Cardiac fibroblast (primary cell): ENCODE measurements at regions not wholly inside any gene's neighbourhood (a gene's known extent, or its start where the extent isn't known, plus 50 kb on each side); places are given as distances from the start of the nearest gene placed in this dataset.

Experiments used
- DNase-seq, 2 donors: peaks; one replicate each; pipeline versions ENCODE4 v3.0.0 to v3.0.0-alpha.2; 2010; ENCODE audit warnings: low read depth in 2 of 2
- H3K4me3 ChIP-seq, 2 donors: replicated peaks in 1 of 2; 1 replicate in 1 of 2; 2 replicates in 1 of 2; pipeline ENCODE4 v1.5.1; 2011; ENCODE audit warnings: low read depth in 2 of 2, low read length in 2 of 2, mild to moderate bottlenecking in 2 of 2, moderate library complexity in 1 of 2
- CTCF ChIP-seq: IDR thresholded peaks from one replicate; pipeline ENCODE4 v1.5.1; 2011; ENCODE audit warnings: low read depth, mild to moderate bottlenecking, low read length, inconsistent platforms

- DNase-seq: peak in 1 of 2 donors; percentile 68
- no peak for TF ChIP-seq CTCF
- H3K4me3 ChIP-seq: no peak overlapping the region
Measured at GRCh38 chr6:12590901-12591300, 125.7 kb upstream of the PHACTR1 start.

- peak in 1 of 2 donors; percentile 76 for DNase-seq
- TF ChIP-seq CTCF: no peak
- no peak overlapping the region for H3K4me3 ChIP-seq
Measured at GRCh38 chr6:12592634-12593033, 123.9 kb upstream of the PHACTR1 start.

DNA sequence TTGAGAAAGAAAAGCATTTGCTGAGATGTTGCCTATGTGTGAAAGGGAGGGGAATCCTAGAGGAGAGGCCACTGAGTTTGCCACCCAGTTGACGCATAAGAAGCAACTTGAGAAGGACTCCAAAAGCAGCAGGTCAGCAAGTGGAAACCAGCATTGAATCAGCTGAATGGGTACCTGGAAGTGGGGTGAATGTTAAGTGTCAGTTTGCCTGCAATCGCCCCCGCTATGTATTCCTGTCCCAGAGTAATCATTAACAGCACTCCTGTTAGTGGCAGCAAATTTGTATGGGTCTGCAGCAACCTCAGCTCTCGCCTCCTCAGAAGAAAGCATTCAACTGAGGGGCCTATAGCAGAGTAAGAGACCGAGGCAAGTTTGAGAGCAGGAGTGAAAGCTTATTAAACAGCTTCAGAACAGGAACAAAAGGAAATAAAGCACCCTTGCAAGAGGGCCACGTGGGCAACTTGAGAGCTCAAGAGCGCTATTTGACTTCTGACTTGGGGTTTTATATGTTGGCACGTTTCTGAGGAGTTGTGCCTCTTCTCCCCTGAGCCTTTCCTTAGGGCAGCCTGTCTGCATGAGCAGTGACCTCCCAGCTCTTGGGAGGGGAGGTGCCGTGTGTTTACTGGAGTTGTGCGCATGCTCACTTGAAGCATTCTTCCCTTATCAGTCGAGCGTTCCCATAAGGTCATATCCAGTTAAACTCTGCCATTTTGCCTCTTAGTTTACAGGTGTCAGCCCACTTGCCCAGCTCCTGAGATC is 122.6 kb upstream of the PHACTR1 start:
- DNase-seq: no peak
- H3K4me3 ChIP-seq: no peak overlapping the region
- TF ChIP-seq CTCF: no peak

- DNase-seq: no peak
- no peak for TF ChIP-seq CTCF
- H3K4me3 ChIP-seq: no peak overlapping the region
Measured at GRCh38 chr6:12594530-12594893, 122.1 kb upstream of the PHACTR1 start.

DNA sequence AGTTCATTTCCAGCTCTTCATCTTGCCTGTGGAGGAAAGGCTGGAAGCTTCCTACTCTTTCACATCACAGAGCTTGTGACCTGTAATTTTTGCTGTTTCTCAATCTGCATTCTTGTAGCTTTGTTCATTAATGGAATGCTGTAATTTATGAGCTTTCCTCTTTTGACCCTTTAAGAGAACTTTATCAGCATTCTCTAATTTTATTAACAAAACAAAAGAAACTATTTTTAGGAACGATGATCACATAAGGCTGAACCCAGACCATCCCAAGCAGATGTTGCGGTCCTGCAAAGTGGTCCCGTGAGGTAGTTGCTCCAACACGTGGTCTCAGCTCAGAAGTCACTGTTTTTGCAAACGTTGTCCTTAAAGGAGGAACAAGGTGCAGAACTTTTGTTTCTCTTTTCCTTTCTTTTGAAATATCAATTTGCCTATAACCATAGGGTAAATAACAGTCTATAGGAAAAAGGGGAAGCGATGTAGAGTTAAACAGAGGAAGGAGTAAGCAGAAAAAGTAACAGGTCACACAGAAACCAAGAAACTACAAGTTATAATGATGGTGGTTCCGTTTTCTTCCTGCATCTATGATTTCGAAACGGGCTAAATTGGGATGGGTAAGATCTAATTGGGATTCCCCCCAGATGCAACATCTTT is 121.3 kb upstream of the PHACTR1 start:
- TF ChIP-seq CTCF: no peak
- peak; percentile 61 to 88 for DNase-seq
- no peak overlapping the region for H3K4me3 ChIP-seq

- H3K4me3 ChIP-seq: no peak overlapping the region
- TF ChIP-seq CTCF: no peak
- no peak for DNase-seq
Measured at GRCh38 chr6:12596731-12597130, 119.8 kb upstream of the PHACTR1 start.
